ENCODE measurements at regions not wholly inside any gene's neighbourhood (a gene's known extent, or its start where the extent isn't known, plus 50 kb on each side); places are given as distances from the start of the nearest gene placed in this dataset.

DNA sequence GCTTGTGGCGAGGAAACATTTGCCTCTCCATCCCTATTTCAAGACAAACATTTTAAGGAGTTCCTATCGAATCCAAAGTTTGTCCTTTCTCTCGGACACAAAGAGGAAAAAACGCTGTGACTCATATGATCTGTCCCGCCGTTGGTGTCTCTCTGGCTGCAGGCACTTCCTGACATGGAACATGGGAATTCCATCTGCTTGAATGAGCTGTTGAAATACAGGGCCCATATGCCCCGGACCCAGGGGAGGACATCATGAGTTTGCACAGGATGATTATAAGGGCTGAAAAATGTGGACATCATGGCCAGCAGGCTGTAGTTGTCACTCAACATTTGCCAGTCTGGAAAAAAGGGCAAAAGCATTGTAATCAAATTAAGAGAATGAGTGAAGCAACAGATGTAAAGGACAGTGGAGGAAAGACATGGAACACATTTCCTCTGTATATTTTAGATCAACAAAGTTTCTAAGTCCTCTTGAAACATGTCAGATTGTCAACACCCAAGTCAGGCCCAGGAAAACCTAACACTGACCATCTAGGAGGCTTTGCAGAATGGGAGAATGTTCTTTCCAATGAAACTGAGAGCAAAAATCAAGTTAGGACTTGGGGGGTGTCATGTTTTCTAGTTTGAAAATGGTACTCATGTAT lies 103.2 kb upstream of the SMIM21 start:
- no peak for DNase-seq
- in situ Hi-C loops (cut with HindIII; ENCODE audit: low pct_ligation_motif_present, low pct_unique_long_range_greater_than_20kb, low sequenced_read_pairs), result no loop called here

DNA sequence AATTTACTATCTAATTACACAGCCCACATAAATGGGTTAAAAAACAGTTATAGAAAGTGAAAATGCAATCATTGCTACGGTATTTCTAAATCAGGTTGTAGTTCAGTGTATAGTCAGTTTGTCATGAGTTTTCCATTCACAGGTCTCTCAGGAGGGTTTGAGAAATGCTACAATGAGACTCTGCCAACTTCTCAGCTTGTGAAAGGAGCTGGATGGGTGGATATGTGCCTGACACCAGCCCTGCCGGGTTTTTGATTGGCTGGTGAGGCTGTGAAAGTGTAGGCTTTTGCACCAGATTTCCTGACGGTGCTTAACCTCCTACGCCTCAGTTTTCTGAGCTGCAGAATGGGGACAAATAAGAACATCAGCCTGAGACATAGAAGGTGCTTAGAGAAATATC lies 102.6 kb upstream of the SMIM21 start:
- no peak for DNase-seq
- in situ Hi-C loops (cut with HindIII; ENCODE audit: low pct_ligation_motif_present, low pct_unique_long_range_greater_than_20kb, low sequenced_read_pairs), result no loop called here

DNA sequence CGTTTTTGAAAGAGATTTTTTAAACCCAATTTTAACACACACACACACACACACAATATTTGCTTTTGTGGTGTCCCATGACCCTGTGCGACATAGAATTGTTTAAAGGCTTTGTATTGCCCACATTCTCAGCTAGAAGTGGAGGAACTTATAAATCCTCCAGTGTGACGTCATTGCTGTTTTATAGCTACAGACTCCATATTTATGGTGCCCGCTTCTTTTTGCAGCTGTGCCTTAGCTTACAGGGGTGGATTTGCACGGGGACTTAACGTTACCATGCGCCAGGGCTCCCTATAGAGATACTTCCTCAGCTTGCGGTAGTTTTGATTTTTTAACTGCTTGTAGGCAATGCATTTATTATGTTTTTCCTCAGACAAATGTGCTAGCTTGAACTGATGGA lies 101.9 kb upstream of the SMIM21 start:
- no peak for DNase-seq
- in situ Hi-C loops (cut with HindIII; ENCODE audit: low pct_ligation_motif_present, low pct_unique_long_range_greater_than_20kb, low sequenced_read_pairs), result no loop called here

DNA sequence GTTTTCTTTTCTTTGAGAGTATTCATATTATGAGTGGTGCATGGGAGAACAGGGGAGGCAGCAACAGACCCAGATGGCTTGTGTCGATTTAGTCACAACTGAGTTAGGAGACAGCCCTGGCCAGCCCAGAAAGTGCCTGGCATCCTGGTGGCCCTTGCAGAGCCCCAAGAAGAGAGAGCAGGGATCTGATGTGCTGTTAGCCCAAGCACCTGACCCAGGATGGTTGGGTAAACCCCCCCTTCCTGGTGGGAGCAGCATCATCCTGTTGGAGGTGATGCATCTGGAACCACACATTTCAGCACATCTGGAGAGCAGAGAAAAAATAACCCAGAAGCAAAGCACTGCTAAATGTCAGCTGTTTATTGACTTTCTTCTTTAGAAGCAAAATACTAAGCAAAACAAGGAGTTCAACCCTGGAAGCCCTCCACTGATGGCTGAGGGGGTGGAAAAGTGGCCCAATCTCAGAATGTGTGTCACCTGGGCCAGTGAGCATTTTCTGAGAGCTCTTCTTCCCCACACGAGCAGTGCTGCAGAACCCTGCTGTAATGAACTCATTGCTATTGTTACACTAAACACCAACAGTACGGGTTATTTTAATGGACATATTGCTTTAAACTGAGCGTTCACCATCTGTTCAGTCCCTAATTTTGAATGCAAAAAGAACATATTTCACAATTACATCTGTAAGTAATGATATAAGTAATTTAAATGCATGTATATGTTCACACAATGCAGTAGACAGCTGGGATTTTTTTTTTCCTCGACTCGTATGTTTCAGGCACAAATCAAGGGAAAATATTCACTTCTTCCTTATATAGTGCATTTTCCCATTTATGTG lies 100.6 kb upstream of the SMIM21 start:
- DNase-seq, result no peak
- in situ Hi-C loops (cut with HindIII; ENCODE audit: low pct_ligation_motif_present, low pct_unique_long_range_greater_than_20kb, low sequenced_read_pairs), result no loop called here

DNA sequence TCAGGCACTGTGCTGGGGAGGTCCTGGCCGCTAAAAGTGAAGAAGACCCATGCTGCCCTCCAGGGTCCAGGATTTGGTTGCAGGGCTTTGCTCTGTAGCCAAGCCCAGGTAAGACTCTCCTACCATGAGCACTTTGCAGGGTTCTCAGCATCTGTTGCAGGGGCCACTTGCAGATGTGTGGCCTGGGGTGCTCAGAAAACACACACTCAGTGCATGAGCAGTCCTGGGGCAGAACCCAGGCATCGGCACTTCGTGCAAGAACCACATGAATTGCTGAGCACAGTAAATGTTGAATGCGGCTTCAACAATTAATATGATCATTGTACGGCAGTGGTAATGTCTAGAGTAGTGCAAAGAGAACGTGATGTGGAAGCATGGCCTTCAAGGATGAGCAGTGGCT lies 98.5 kb upstream of the SMIM21 start:
- DNase-seq, result no peak
- in situ Hi-C loops (cut with HindIII; ENCODE audit: low pct_ligation_motif_present, low pct_unique_long_range_greater_than_20kb, low sequenced_read_pairs), result no loop called here

DNA sequence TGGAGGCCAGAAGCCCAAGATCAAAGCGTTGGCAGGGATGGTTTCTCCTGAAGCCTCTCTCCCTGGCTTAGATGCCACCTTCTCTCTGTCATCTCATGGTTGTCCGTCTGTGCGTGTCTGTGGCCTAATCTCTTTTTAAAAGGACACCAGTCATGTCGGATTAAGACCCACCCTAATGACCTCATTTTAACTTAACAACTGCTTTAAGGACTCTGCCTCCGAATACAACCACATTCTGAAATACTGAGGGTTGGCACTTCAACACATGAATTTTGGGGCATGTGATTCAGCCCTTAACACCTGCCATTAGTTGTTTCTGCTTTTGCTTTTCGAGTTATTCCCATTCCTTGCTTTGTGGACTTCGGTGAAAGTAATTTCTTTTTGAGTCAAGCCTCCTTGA lies 97.8 kb upstream of the SMIM21 start:
- no peak for DNase-seq
- in situ Hi-C loops (cut with HindIII; ENCODE audit: low pct_ligation_motif_present, low pct_unique_long_range_greater_than_20kb, low sequenced_read_pairs), result no loop called here

DNA sequence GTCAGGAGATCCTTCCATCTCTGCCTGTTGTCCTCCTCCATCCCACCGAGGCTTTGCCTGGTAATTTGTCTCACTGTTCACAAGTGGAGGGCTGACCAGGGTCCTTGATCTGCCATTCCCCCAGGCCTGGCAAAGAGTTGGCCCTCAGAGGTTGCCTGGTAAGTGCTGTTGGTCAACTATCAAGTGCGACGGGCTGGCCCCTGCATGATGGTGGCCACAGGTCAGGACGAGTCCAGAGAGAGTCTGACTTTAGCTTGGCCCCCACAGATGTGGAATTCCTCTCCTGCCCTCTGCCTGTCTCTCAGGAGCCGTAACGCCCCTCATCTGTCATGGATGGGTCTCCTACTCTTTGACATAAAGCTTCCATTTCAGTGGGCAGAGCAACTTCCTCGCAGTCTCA lies 97.3 kb upstream of the SMIM21 start:
- no peak for DNase-seq
- in situ Hi-C loops (cut with HindIII; ENCODE audit: low pct_ligation_motif_present, low pct_unique_long_range_greater_than_20kb, low sequenced_read_pairs), result no loop called here

DNA sequence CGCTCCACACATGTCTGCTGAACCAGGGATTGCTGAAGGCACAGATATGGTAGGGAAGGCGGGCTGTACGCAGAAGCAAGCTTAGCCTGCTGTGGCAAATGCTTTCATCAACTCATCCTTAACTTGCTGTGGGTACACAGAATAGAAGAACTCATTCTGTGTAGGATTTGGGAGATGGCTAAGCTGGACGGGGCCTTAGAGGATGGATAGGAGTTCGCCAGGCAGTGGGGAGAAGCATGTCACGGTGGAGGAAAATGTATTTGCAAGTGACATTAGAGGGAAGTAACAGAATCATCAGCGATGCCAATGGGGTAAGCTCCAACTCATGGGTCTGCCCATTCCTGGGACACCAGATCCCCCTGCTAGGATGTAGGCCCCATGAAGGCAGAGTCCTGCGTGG lies 96.7 kb upstream of the SMIM21 start:
- in situ Hi-C loops (cut with HindIII; ENCODE audit: low pct_ligation_motif_present, low pct_unique_long_range_greater_than_20kb, low sequenced_read_pairs), result no loop called here
- no peak for DNase-seq

DNA sequence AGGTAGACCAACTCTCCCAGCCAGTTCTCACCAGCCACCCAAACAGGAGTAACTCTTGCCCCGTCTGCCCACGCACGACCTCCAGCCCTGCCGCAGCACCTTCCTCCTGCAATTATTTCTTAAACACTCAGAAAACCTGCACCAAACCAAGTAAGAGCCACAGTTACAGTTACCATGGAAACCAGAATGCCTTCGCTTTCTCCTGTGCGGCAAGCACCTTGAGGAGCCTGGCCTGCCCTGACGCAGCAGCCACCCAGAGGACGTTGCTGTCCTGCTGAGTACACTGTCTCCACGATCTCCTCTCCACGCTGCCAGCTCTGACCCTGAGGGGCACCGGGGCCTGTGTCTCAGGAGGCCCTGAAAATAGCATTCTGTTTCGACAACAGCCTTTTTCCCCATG lies 94.3 kb upstream of the SMIM21 start:
- no peak for DNase-seq
- in situ Hi-C loops (cut with HindIII; ENCODE audit: low pct_ligation_motif_present, low pct_unique_long_range_greater_than_20kb, low sequenced_read_pairs), result no loop called here

DNA sequence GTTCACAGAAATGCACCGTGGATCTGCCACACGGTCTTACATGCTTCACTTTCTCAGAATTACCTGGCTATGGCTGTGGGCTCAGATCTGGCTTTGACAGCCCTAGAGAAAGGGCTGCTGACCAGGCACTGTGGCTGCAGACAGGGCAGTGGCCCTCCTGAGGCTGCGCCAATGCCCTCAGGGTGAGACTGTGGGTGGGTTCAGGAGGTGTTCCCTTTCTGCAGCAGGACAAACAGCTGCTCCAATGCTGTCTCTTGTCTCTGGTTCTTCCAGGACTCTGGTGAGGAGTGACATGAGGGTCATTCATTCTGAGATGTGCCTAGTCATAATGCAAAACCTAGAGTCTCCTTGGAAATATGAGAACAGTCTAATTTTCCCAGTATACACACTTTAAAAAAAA lies 90.5 kb upstream of the SMIM21 start:
- in situ Hi-C loops (cut with HindIII; ENCODE audit: low pct_ligation_motif_present, low pct_unique_long_range_greater_than_20kb, low sequenced_read_pairs), result no loop called here

DNA sequence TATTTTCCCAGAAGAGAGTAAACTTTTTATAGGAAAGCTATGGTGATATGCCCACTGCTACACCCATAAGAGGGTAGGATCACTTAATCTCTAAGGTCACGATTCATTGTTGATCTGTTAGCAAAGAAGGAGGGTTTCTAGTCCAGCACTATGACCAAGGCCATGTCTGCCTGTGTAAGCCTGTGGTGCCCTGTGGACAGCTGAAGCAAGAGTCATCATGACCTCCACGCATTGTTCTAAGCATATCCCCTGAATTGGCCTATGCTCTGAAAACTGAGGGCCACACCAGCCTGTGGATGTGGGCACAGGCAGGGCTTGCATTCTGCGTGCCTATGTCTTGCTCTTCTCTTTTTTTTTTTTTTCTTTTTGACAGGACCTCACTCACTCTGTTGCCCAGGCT lies 89.8 kb upstream of the SMIM21 start:
- DNase-seq, result no peak
- in situ Hi-C loops (cut with HindIII; ENCODE audit: low pct_ligation_motif_present, low pct_unique_long_range_greater_than_20kb, low sequenced_read_pairs), result no loop called here

More for the DNA sequence above, 90.5 kb upstream of the SMIM21 start:
- DNase-seq, result no peak

DNA sequence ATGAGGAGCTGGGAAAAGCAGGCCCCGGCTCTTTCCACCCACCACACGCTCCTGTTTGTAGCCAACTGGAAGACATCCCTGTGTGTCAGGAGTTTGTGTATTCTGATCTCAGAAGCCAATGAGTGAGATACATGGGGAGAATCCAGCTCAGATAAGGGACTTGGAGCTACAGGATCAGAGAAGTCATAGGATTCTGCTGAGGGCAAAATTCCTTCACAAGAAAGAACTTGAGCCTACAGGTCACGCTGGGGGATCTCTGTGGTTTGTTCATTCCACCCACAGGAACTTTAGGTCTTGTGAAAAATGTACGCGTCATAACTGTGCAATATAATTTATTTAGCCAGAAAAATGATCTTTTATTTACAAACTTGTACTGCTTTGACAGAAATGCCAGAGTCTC lies 80.1 kb upstream of the SMIM21 start:
- no peak for DNase-seq
- in situ Hi-C loops (cut with HindIII; ENCODE audit: low pct_ligation_motif_present, low pct_unique_long_range_greater_than_20kb, low sequenced_read_pairs), result no loop called here

DNA sequence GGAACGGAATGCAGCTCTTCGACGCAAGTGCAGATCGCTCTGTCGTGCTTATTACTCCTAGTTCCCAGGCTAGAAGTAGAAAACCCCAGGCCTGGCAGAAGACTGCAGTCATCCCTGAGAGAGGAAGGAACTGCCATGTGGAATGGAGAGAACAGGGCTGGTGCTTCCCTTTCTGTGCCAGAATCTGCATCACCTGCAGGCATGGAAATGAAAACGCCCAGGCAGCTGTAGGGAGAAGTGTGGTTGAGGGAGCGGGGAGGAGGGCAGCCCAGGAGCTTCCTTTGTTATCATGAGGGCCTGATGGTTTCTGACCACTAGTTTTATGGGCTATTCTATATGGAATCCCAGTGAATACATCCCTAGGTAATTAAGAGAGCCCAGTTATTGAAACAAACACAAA lies 79.4 kb upstream of the SMIM21 start:
- in situ Hi-C loops (cut with HindIII; ENCODE audit: low pct_ligation_motif_present, low pct_unique_long_range_greater_than_20kb, low sequenced_read_pairs), result no loop called here
- no peak for DNase-seq

DNA sequence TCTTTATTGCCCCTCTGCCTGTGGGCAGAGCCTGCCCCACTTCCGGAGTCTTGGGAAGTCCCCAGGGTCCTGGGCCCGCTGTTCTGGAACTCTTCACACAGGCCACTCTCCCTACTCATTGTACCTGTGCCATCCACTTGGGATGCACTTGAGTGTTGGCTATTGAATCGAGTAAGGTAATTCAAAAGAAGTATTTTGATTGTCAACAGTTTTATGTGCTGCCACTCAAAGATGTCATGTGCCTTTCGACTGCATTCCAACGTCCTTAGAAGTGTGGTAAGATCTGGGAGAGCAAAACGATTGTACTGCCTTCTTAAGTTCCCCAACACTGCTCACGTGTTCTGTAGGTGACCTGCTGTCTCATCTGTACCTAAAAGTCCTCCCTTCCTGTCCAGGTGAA lies 77.0 kb upstream of the SMIM21 start:
- no peak for DNase-seq
- in situ Hi-C loops (cut with HindIII; ENCODE audit: low pct_ligation_motif_present, low pct_unique_long_range_greater_than_20kb, low sequenced_read_pairs), result no loop called here

DNA sequence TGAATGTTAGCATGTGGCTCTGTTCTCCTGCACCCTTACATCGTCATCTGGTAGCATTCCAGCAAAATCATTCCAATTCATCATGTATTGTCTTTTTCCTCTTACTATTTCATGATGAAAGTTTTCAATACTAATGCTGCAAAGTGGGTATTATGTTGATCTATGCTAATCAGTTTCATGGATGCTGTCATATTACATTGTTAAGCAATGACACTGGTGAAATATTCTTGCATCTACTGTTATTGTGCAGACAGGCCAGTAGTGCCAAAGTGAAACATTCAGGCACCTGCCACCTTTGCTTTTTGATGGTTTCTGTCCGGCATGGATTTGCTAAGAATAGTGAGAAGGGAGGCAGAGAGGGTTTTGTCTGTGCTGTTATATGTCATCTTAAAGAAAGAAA lies 76.1 kb upstream of the SMIM21 start:
- no peak for DNase-seq
- in situ Hi-C loops (cut with HindIII; ENCODE audit: low pct_ligation_motif_present, low pct_unique_long_range_greater_than_20kb, low sequenced_read_pairs), result no loop called here

DNA sequence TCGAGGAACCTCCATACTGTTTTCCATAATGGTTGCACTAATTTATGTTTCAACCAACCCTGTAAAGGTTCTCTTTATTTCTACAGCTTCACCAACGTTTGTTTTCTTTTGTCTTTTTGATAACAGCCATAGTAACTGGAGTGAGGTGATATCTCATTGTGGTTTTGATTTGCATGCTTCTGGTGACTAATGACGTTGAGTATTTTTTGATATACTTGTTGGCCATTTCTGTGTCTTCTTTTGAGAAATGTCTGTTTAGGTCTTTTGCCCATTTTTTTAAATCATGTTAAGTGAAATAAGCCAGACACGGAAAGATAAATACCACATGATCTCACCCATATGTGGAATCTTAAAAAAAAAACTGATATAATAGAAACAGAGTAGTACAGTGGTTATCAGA lies 74.8 kb upstream of the SMIM21 start:
- in situ Hi-C loops (cut with HindIII; ENCODE audit: low pct_ligation_motif_present, low pct_unique_long_range_greater_than_20kb, low sequenced_read_pairs), result no loop called here
- DNase-seq, result no peak

DNA sequence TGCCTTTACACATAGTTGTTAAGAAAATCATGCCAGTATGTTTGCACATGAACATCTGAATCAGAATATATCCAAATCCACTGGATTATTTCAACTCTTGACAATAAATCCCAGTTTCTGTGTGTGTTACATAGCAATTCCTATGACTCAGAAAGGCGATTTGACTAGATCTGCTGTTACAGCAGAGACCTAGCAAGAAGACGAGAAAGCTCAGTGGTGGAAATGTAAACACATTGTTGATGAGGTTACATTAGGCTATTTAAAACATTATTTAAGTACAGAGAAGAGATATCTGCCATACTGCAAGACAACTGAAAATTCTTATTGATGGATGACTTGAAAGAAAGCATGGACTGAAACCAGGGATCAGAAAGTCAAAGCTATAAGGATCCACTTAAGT lies 73.0 kb upstream of the SMIM21 start:
- in situ Hi-C loops (cut with HindIII; ENCODE audit: low pct_ligation_motif_present, low pct_unique_long_range_greater_than_20kb, low sequenced_read_pairs), result no loop called here
- DNase-seq, result no peak

DNA sequence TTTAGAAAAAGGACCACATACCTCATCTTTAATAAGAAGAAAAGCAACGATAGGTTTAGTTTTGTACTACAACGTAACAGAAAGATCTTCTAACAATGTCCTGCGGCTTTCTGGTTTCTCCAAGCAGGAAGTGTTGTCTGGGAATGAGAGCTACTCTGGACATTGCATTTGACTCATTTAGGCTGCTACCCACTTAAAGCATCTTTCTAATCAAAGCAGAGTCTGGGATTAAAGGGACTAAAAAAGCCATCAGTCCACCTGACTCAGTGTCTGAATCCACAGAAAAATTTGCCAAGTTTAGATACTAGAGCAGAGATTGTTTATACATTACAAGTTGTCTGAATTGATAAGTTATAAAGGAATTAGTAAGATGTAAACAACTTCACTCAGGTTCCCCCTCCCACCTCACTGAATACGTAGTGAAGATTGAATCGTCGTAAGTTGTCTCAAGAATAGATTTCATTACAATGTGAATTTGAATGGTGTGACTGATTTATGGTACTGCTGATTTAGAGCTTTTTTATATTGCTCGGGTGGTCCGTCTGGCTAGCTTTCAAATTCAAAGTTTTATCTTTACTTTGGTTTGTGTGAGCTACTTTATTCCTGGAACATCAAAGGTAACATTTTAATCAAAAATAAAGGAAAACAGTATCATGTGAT lies 70.2 kb upstream of the SMIM21 start:
- in situ Hi-C loops (cut with HindIII; ENCODE audit: low pct_ligation_motif_present, low pct_unique_long_range_greater_than_20kb, low sequenced_read_pairs), result no loop called here
- DNase-seq, result no peak

DNA sequence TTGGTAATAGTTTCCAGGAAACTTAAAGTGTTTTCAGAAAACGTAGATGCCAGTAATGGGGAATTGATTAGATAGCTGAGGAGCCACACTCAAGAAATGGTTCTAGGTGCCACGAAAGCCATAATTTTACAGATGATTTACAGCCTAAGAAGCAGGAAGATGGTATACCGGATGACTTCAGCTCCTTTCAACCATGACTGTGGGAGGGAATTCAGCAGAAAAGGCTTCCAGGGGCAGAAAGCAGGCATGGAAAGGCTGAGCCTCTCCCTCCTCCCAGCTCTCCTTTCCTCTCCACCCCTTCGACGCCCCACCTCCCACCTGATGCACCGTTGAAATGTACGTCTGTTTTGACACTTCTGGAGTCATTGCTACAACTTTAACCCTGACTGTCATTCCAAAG lies 68.6 kb upstream of the SMIM21 start:
- DNase-seq, result peak; percentile 3
- in situ Hi-C loops (cut with HindIII; ENCODE audit: low pct_ligation_motif_present, low pct_unique_long_range_greater_than_20kb, low sequenced_read_pairs), result no loop called here

DNA sequence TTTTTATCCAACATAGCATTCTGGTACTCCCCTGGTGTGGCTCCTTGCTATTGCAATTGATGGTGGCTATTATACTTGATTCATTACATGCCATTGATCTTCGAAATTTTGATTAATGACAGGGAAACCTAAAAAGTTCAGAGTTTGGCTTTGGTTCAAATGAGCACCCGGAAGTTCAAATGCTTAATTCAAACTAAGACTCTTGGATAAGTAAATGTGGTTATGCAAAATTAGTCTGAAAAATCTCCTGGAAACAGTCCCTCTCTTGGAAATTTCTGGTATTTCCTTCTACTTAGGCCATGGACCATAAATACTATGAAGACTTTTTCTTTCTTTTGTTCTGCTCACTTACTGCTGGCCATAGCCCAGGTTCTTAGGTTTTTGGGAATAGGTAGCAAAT lies 65.3 kb upstream of the SMIM21 start:
- in situ Hi-C loops (cut with HindIII; ENCODE audit: low pct_ligation_motif_present, low pct_unique_long_range_greater_than_20kb, low sequenced_read_pairs), result no loop called here
- no peak for DNase-seq

Measured in ACHN (cell line).